Heart left ventricle (tissue), 16 donors: ENCODE measurements at regions not wholly inside any gene's neighbourhood (a gene's known extent, or its start where the extent isn't known, plus 50 kb on each side); places are given as distances from the start of the nearest gene placed in this dataset.

Source experiments
- ATAC-seq, 4 donors: fragments of 200-7000 bp; cut with Tn5 transposase; one replicate each; pipeline ENCODE4 v1.9.1; 2020 to 2022; ENCODE audit warnings: moderate library complexity in 4 of 4, mild to moderate bottlenecking in 3 of 4, moderate number of reproducible peaks in 1 of 4
- DNase-seq, 5 donors: peaks; one replicate each; pipeline ENCODE4 v3.0.0-alpha.2; 2020
- H3K27ac ChIP-seq, 12 donors: fragments of 200-600 bp; sonication (generic) in 4 of 12; one replicate each; pipeline versions ENCODE4 v1.5.0 to v1.8.0; 2016 to 2022; ENCODE audit warnings: mild to moderate bottlenecking in 2 of 12
- H3K27me3 ChIP-seq, 9 donors: fragments of 200-600 bp; sonication (generic) in 2 of 9; one replicate each; pipeline versions ENCODE4 v1.5.1 to v1.8.0; 2016 to 2022; ENCODE audit warnings: mild to moderate bottlenecking in 3 of 9
- H3K36me3 ChIP-seq, 9 donors: fragments of 200-600 bp; sonication (generic) in 2 of 9; one replicate each; pipeline versions ENCODE4 v1.5.0 to v1.8.0; 2018 to 2022; ENCODE audit warnings: mild to moderate bottlenecking in 2 of 9
- H3K4me1 ChIP-seq, 12 donors: fragments of 200-600 bp; sonication (generic) in 4 of 12; one replicate each; pipeline versions ENCODE4 v1.5.0 to v1.8.0; 2016 to 2022; ENCODE audit warnings: mild to moderate bottlenecking in 3 of 12
- H3K4me3 ChIP-seq, 12 donors: fragments of 200-600 bp; sonication (generic) in 4 of 12; one replicate each; pipeline versions ENCODE4 v1.5.0 to v1.8.0; 2017 to 2022; ENCODE audit warnings: mild to moderate bottlenecking in 9 of 12, moderate library complexity in 4 of 12
- H3K9me3 ChIP-seq, 12 donors: fragments of 200-600 bp; sonication (generic) in 4 of 12; one replicate each; pipeline versions ENCODE4 v1.5.0 to v1.8.0; 2016 to 2022; ENCODE audit warnings: mild to moderate bottlenecking in 1 of 12
- POLR2A ChIP-seq, 2 donors: fragments of 450-650 bp; IDR thresholded peaks; one replicate each; pipeline ENCODE4 v1.6.1; 2017; ENCODE audit warnings: antibody characterized with exemption in 2 of 2, mild to moderate bottlenecking in 2 of 2, moderate library complexity in 2 of 2
- WGBS, 4 donors: extraction: QIAGEN DNeasy Blood & Tissue Kit in 2 of 4; methylation state at CpG; one replicate each; pipeline versions ENCODE4 v1.1.5 to v1.1.7; 2013 to 2018; 5-methylcytosine and 5-hydroxymethylcytosine counted together
- intact Hi-C, 10 donors: fragments of 100-400 bp; cut with DNase I; formaldehyde crosslinking; loops; one replicate each; pipeline versions ENCODE4 v1.11.1 to v1.14.2; 2022
- TF ChIP-seq, protein P1 (sequence below), 12 donors: fragments of 200-600 bp; sonication (generic) in 4 of 12; IDR thresholded peaks; one replicate each; pipeline versions ENCODE4 v1.5.0 to v1.8.0; 2018 to 2022; ENCODE audit warnings: antibody characterized with exemption in 12 of 12, mild to moderate bottlenecking in 5 of 12
- donor health status: ischemic (EF 13 %, LVEDD 7.1; RV severe dilation, severe dysfunction).
- donor health status: healthy with polysubstance abuse.
- donor health status: DM: no; HTN: yes; CAD: no.
- donor health status: DM: no; HTN: no; CAD: no.
- donor health status: ischemic (EF 25% LVEDD 6.9; RV normal size, moderate dysfunction).
- donor health status: ischemic (EF 25% LVEDD 5.7; RV mildly dilated, moderate dysfunction).
- donor health status: healthy.
- donor health status: DM: yes; HTN: yes; CAD: no.
- donor health status: ischemic (EF 35%, LVEDD 5.7; RV mildly dilated, moderate dysfunction).
- donor health status: nonischemic (EF 11% LVEDD 7.7; RV severe dilation, severe dysfunction).
- donor health status: DM: yes; HTN: yes; CAD: no.
- donor health status: PGD.
- donor health status: ischemic (EF 29% LVEDD 5.4; RV normal size, mild dysfunction).
- donor health status: nonischemic (EF 23%, LVEDD 6.1; RV moderate dilation, normal function).

GRCh38 chr6:53734473-53735299, 60.1 kb upstream of the LRRC1 start:
- no peaks in the 10 kb centered on the region for H3K27me3 ChIP-seq
- no peaks in the 10 kb centered on the region for H3K9me3 ChIP-seq
- intact Hi-C loops, result loop anchor here in 4 of 10 donors (5.0 to 10.0 kb wide), 2 partner anchors 220 to 223 kb away; no protein-coding TSS in a partner anchor
- peaks cover 0 to 4% (median 0%) of the 10 kb centered on the region in 12 donors for H3K4me1 ChIP-seq
- no peak overlapping the region for H3K4me3 ChIP-seq
- peak in 3 of 4 donors; percentile 69 to 75 (median 70) for ATAC-seq
- H3K27ac ChIP-seq, result no peak overlapping the region
- H3K36me3 ChIP-seq, result no peaks in the 10 kb centered on the region
- DNase-seq, result peak in 3 of 5 donors; percentile 31 to 38 (median 37)
- WGBS, 4 donors, result 45 to 57% (median 53%) methylated on average over 13 of the region's 13 CpGs
- TF ChIP-seq POLR2A (IDR thresholded peaks at IDR 0.05), result no peak
- TF ChIP-seq, protein P1, sequence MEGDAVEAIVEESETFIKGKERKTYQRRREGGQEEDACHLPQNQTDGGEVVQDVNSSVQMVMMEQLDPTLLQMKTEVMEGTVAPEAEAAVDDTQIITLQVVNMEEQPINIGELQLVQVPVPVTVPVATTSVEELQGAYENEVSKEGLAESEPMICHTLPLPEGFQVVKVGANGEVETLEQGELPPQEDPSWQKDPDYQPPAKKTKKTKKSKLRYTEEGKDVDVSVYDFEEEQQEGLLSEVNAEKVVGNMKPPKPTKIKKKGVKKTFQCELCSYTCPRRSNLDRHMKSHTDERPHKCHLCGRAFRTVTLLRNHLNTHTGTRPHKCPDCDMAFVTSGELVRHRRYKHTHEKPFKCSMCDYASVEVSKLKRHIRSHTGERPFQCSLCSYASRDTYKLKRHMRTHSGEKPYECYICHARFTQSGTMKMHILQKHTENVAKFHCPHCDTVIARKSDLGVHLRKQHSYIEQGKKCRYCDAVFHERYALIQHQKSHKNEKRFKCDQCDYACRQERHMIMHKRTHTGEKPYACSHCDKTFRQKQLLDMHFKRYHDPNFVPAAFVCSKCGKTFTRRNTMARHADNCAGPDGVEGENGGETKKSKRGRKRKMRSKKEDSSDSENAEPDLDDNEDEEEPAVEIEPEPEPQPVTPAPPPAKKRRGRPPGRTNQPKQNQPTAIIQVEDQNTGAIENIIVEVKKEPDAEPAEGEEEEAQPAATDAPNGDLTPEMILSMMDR (IDR thresholded peaks at IDR 0.05), result peak in 7 of 12 donors; percentile 7 to 48 (median 26)

GRCh38 chr6:53731866-53732636, 62.8 kb upstream of the LRRC1 start:
- no peak for ATAC-seq
- no peak for DNase-seq
- Histone ChIP-seq H3K4me1 (peaks cover 0 to 6% (median 0%) of the 10 kb centered on the region in 12 donors), H3K36me3 (no peaks in the 10 kb centered on the region), H3K27me3 (no peaks in the 10 kb centered on the region), H3K9me3 (no peaks in the 10 kb centered on the region), H3K4me3 (no peak overlapping the region), H3K27ac (no peak overlapping the region)
- WGBS, 4 donors, result 56 to 65% (median 60%) methylated on average over 5 of the region's 5 CpGs
- TF ChIP-seq POLR2A (IDR thresholded peaks at IDR 0.05), result no peak
- TF ChIP-seq, protein P1 (IDR thresholded peaks at IDR 0.05), result no peak
- intact Hi-C loops, result loop anchor here in 2 of 10 donors (5.0 to 10.0 kb wide), 2 partner anchors 223 to 225 kb away; no protein-coding TSS in a partner anchor

DNA sequence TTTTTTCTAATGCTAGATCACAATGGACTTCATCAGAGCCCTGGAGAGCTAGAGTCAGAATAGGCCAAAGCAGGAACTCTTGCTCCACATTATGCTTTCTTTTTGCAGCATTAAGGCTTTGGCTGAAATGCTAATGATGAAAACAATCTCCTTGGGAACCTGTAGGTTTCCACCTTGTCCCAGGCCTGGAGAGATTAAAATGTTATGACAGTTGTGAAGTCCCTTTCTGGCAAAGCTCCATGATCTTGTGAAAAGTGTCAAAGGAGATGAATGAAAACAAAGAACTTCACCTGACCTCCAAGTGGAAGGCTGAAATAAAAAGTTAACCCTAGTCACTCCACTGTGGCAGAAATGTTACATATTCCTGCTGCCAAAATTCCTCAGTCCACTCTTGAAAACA, 64.0 kb upstream of the LRRC1 start:
- DNase-seq (no peak), ATAC-seq (no peak)
- Histone ChIP-seq H3K4me1 (peaks cover 0 to 8% (median under 1%) of the 10 kb centered on the region in 12 donors), H3K4me3 (no peak overlapping the region), H3K27me3 (no peaks in the 10 kb centered on the region), H3K36me3 (no peaks in the 10 kb centered on the region), H3K9me3 (no peaks in the 10 kb centered on the region), H3K27ac (no peak overlapping the region)
- intact Hi-C loops, result loop anchor here in 2 of 10 donors (5.0 to 10.0 kb wide), 2 partner anchors 224 to 227 kb away; no protein-coding TSS in a partner anchor
- no peak for TF ChIP-seq POLR2A (IDR thresholded peaks at IDR 0.05)
- TF ChIP-seq, protein P1 (IDR thresholded peaks at IDR 0.05), result no peak
